Pancreas (tissue), 10 donors: ENCODE measurements at regions not wholly inside any gene's neighbourhood (a gene's known extent, or its start where the extent isn't known, plus 50 kb on each side); places are given as distances from the start of the nearest gene placed in this dataset.

Experiments used
- ATAC-seq, 4 donors: fragments of 200-7000 bp; cut with Tn5 transposase; one replicate each; pipeline versions ENCODE4 v1.8.0 to v1.9.1; 2020; ENCODE audit warnings: mild to moderate bottlenecking in 4 of 4, moderate library complexity in 4 of 4
- DNase-seq, 6 donors: peaks; one replicate each; pipeline ENCODE4 v3.0.0-alpha.2; 2020
- FAIRE-seq: peaks from 2 replicates; lab custom pipeline; 2012; peaks lifted over from hg19 to GRCh38; lab: Jason Lieb, UNC
- H3K27ac ChIP-seq, 4 donors: fragments of 200-600 bp; sonication (generic); 1 replicate in 3 of 4; 2 replicates in 1 of 4; pipeline versions ENCODE4 v1.5.0 to v1.8.0; 2020
- H3K27me3 ChIP-seq, 4 donors: fragments of 200-600 bp; one replicate each; pipeline ENCODE4 v1.8.0; 2021
- H3K36me3 ChIP-seq, 3 donors: fragments of 200-600 bp; sonication (generic) in 1 of 3; one replicate each; pipeline versions ENCODE4 v1.5.0 to v1.8.0; 2020 to 2021
- H3K4me1 ChIP-seq, 3 donors: fragments of 200-600 bp; one replicate each; pipeline ENCODE4 v1.8.0; 2021
- H3K4me3 ChIP-seq, 4 donors: fragments of 200-600 bp; sonication (generic) in 2 of 4; one replicate each; pipeline versions ENCODE4 v1.5.0 to v1.8.0; 2020 to 2021
- H3K9me3 ChIP-seq, 4 donors: fragments of 200-600 bp; one replicate each; pipeline ENCODE4 v1.8.0; 2021
- CTCF ChIP-seq, 4 donors: fragments of 200-600 bp; sonication (generic) in 3 of 4; IDR thresholded peaks; one replicate each; pipeline versions ENCODE4 v1.5.0 to v1.8.0; 2021; ENCODE audit warnings: antibody characterized with exemption in 4 of 4
- WGBS, 2 donors: extraction: QIAGEN DNeasy Blood & Tissue Kit; methylation state at CpG; one replicate each; pipeline ENCODE4 v1.1.7; 2013; 5-methylcytosine and 5-hydroxymethylcytosine counted together
- intact Hi-C, 3 donors: fragments of 100-400 bp; cut with DNase I; formaldehyde crosslinking; loops; one replicate each; pipeline versions ENCODE4 v1.11.1 to v1.14.2; 2022
- donor health status: healthy with polysubstance abuse.
- donor health status: DM: no; HTN: no; CAD: no; lungs with moderate emphysema.
- donor health status: DM: no; HTN: no; CAD: no.
- donor health status: control.
- donor health status: control.
- donor health status: Bipolar disorder and iron deficiency.
- donor health status: DM: yes; HTN: yes; CAD: no.
- donor health status: DM: no; HTN: no; CAD: no.
- donor health status: DM: no; HTN: no; CAD: no.
- donor health status: DM: yes; HTN: yes; CAD: no.

- no peaks in the 10 kb centered on the region for H3K36me3 ChIP-seq
- H3K4me1 ChIP-seq = no peaks in the 10 kb centered on the region
- TF ChIP-seq CTCF (IDR thresholded peaks at IDR 0.05) = no peak
- no peaks in the 10 kb centered on the region for H3K9me3 ChIP-seq
- H3K27me3 ChIP-seq = no peaks in the 10 kb centered on the region
- no peak for ATAC-seq
- H3K4me3 ChIP-seq = no peak overlapping the region
- no peak for FAIRE-seq
- 51 to 56% methylated on average over 3 of the region's 3 CpGs for WGBS, 2 donors
- intact Hi-C loops = no loop called here
- H3K27ac ChIP-seq = no peak overlapping the region
- DNase-seq = no peak
Measured at GRCh38 chr16:59053911-59054310, 319.8 kb upstream of the GOT2 start.

GRCh38 chr16:59052231-59052630 lies 318.1 kb upstream of the GOT2 start:
- no peak for TF ChIP-seq CTCF (IDR thresholded peaks at IDR 0.05)
- no peak overlapping the region for H3K27ac ChIP-seq
- no peak for FAIRE-seq

GRCh38 chr16:59048876-59049275 lies 314.8 kb upstream of the GOT2 start:
- 12% methylated on average over 3 of the region's 3 CpGs for WGBS, 2 donors
- Histone ChIP-seq H3K4me3 (no peak overlapping the region), H3K4me1 (no peaks in the 10 kb centered on the region), H3K27ac (no peak overlapping the region), H3K9me3 (no peaks in the 10 kb centered on the region), H3K27me3 (no peaks in the 10 kb centered on the region), H3K36me3 (no peaks in the 10 kb centered on the region)
- FAIRE-seq (no peak), ATAC-seq (no peak), DNase-seq (no peak)
- TF ChIP-seq CTCF (IDR thresholded peaks at IDR 0.05) = no peak
- intact Hi-C loops = no loop called here

More at GRCh38 chr16:59052231-59052630, 318.1 kb upstream of the GOT2 start:
- WGBS, 2 donors = 53 to 65% methylated on average over 5 of the region's 5 CpGs
- Histone ChIP-seq H3K4me3 (no peak overlapping the region), H3K36me3 (no peaks in the 10 kb centered on the region), H3K4me1 (no peaks in the 10 kb centered on the region), H3K9me3 (no peaks in the 10 kb centered on the region), H3K27me3 (no peaks in the 10 kb centered on the region)
- intact Hi-C loops = no loop called here
- ATAC-seq (no peak), DNase-seq (no peak)

- DNase-seq = no peak
- no peak for FAIRE-seq
- Histone ChIP-seq H3K9me3 (no peaks in the 10 kb centered on the region), H3K4me1 (no peaks in the 10 kb centered on the region), H3K27ac (no peak overlapping the region), H3K27me3 (no peaks in the 10 kb centered on the region), H3K36me3 (no peaks in the 10 kb centered on the region), H3K4me3 (no peak overlapping the region)
- 40 to 58% methylated on average over 4 of the region's 4 CpGs for WGBS, 2 donors
- ATAC-seq = no peak
- no peak for TF ChIP-seq CTCF (IDR thresholded peaks at IDR 0.05)
- intact Hi-C loops = no loop called here
Measured at GRCh38 chr16:59047114-59047513, 313.0 kb upstream of the GOT2 start.

GRCh38 chr16:59046335-59046734 lies 312.2 kb upstream of the GOT2 start:
- ATAC-seq (no peak), FAIRE-seq (no peak), DNase-seq (no peak)
- 61 to 73% methylated on average over 4 of the region's 4 CpGs for WGBS, 2 donors
- Histone ChIP-seq H3K4me1 (no peaks in the 10 kb centered on the region), H3K36me3 (no peaks in the 10 kb centered on the region), H3K27me3 (no peaks in the 10 kb centered on the region), H3K27ac (no peak overlapping the region), H3K9me3 (no peaks in the 10 kb centered on the region), H3K4me3 (no peak overlapping the region)
- intact Hi-C loops = no loop called here
- no peak for TF ChIP-seq CTCF (IDR thresholded peaks at IDR 0.05)
